Tongue (tissue), 1 donor: ENCODE measurements at regions not wholly inside any gene's neighbourhood (a gene's known extent, or its start where the extent isn't known, plus 50 kb on each side); places are given as distances from the start of the nearest gene placed in this dataset.
"Not testable (repeated sequence)": the region's sequence is repeated elsewhere in the genome, so short reads cannot be mapped to it uniquely, and the experiment has no call there.

ENCODE experiments used
- DNase-seq: peaks from one replicate; pipeline ENCODE4 v3.0.0-alpha.2; 2015

- DNase-seq, result not testable (repeated sequence)
Measured at GRCh38 chr5:21482983-21483650, 1370.0 kb downstream of the CDH12 start.

- not testable (repeated sequence) for DNase-seq
Measured at GRCh38 chr5:21482522-21482921, 1370.6 kb downstream of the CDH12 start.

DNA sequence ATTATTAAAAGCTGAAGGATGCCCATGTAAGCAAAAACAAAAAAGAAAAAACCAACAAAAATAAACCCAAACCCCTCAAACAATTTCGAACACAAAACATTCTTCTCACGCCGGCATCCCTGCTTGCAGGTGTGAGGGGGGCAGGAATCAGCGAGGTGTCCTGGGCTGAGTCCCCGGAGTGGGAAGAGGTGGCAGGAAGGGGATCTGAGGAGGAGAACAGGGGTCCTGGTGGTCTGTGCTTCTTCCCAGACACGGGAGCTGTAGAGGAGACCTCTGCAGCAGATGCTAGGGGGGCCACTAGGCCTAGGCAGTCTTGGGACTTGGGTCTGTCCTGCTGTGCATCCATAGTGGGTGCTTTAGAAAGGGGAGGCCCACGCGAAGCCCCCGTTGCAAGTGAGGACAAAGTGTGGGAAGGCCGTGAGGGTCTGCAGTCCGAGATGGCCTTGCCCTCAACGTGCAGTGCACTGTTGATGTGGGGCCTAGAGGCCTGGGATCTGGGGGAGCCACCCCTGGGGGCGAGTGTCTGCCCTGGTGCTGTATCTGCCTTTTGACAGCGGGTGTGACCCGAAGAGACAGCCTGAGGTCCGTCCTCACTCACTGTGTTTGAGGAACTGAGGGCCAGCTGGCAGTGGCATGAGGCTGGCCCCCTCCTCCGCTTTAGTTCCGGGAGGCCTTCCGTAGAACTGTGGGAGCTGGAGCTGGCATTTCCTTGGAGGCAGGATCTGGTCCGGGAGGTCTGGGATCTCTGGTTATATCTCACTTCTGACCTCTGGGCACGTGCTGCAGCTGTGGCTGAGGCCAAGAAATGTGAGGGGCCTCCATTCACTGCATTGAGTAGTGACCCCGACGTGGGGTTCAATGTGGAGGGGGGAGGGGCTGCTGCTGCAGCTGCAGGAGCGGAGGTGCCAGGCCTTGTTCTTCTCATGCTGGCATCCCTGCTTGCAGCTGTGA, 1371.5 kb downstream of the CDH12 start:
- not testable (repeated sequence) for DNase-seq

GRCh38 chr5:21480054-21480453, 1373.1 kb downstream of the CDH12 start:
- not testable (repeated sequence) for DNase-seq

DNA sequence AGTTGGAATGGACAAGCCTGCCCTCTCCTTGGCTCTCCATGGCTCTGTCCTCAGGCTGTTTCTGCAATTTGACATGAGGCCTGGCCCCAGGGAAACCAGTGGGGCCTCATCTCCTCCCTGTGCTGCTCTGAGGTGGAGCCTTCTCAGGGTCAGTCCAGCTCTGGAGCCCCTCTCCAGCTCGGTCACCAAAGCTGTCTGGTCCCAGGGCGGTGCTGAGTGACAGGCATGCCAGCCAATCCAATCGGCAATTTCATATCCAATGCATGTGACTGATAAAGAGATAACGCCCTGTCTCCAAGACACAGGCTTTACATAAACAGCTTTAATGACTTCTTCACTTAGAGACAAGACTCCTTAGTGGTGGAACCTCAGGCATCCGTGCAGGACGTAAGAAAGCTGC, 1379.2 kb downstream of the CDH12 start:
- not testable (repeated sequence) for DNase-seq

- not testable (repeated sequence) for DNase-seq
Measured at GRCh38 chr5:21473436-21473835, 1379.7 kb downstream of the CDH12 start.

DNA sequence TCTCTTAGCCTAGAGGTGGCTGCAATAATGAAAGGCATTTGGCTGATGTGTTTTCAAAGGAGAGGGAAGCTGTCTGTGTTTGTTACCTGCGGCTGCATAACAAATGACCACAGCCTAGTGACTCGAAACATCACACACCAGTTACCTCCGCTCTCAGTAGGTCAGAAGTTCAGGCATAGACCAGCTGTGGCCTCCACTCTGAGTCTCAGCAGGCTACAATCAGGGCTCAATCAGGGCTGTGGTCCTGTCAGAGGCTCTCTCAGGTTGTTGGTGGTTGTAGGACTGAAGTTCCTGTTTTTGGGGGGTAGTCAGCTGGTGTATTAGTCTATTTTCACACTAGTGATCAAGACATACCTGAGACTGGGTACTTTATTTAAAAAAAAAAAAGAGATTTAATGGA, 1381.5 kb downstream of the CDH12 start:
- not testable (repeated sequence) for DNase-seq

DNA sequence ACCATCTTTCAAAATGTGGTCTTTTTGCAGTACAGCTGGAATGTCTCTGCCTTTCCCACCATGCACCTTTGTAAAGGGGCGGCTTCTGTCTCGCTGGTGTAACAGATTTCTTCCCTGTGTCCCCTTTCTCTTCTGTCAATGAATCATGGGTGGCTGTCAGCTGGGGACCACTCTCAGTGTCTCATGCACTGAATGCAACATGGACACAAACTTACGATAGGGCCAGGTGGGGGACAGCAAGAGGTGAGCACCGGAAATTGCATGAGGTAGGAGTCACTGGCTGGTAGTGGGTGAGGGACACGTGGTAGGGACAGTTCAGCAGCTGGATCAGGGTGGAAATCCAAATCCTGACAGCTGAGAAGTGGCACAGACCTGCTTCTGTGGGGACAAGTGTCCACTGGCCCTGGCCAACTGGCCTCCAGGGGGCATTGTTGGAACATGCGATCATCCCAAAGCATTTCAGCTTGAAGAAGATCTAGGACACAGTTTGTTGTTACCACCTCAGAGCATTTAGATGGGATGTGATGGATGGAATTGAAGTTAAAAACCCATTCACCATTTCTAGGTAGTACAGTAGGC, 1383.5 kb downstream of the CDH12 start:
- DNase-seq, result peak; percentile 45

- not testable (repeated sequence) for DNase-seq
Measured at GRCh38 chr5:21467544-21467943, 1385.6 kb downstream of the CDH12 start.

DNA sequence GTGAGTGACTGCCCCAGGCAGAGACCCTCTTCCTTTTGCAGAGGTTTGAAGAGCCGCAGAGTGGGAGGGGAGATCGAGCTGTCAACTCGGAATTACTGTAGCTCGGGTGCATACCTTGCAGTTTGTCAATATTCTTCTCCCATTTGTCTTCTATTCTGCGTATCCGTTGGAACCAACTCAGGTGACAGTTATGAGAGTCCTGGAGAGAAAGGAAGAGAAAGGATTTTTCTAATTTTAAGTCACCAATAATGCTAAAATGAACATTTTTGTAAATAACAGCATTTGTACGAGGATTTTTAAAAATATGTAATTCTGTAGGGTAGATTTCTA, 1393.4 kb downstream of the CDH12 start:
- DNase-seq, result not testable (repeated sequence)

DNA sequence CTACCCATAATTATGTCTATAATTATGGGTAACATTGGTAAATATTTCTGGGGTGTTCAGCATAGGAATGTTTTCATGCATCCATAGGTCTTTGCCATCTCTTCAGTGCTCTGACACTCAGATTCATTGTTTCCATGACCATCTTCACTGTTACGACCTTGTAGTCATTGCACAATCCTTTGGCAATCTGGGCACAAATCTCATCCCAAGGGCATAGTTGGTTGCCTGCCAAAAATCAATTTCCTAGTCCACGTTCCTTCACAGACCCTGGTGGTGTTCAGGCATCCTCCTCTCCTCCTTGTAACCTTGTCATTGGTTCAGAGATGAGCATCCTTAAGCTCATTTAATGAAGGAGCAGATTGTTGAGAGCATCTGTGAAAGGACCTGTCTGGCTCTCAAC, 1400.7 kb downstream of the CDH12 start:
- DNase-seq, result no peak

DNA sequence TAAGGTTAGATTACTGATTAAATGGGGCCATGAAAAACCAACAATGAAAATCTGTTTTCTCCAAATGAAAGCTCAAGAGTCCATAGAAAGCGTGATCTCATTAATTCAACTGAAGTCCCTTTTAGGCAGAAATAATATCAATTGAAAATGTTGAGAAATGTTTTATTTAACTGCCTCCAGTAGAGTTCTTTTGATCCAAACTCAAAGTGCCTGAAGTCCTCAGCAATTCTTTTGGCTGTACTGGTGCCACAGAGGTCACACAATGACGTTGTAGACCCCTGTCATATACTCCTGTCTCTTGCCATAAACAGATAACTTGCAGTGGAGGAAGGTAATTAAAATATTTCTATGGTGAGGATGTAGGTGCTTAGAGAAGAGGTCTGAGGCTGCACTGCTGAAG, 1420.5 kb downstream of the CDH12 start:
- no peak for DNase-seq

GRCh38 chr5:21424907-21425306, 1428.2 kb downstream of the CDH12 start:
- no peak for DNase-seq

- no peak for DNase-seq
Measured at GRCh38 chr5:21419383-21419782, 1431.4 kb upstream of the CDH18 start.

- not testable (repeated sequence) for DNase-seq
Measured at GRCh38 chr5:21402089-21402488, 1414.1 kb upstream of the CDH18 start.

DNA sequence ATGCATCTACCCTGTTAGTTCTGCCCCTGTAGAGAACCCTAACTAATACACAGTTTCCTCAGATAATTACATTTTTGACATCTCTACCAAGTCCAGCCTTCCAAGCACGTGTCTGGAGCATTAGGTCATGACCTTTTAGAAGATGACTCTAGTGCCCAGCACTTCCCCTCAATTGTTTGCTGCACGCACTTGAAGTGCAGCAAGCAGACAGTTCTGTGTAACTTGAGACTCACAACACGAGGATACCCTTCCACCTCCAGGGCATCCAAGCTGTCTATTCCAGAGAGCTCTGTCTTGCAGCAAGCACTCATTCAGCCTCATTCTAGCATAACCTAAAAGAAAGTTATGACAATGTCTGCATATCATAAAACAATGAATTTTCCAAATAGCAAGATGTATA, 1410.5 kb upstream of the CDH18 start:
- no peak for DNase-seq

- DNase-seq, result no peak
Measured at GRCh38 chr5:21397693-21398092, 1409.7 kb upstream of the CDH18 start.

GRCh38 chr5:21391506-21391905, 1403.5 kb upstream of the CDH18 start:
- DNase-seq, result peak; percentile 10

- not testable (repeated sequence) for DNase-seq
Measured at GRCh38 chr5:21360754-21361153, 1372.8 kb upstream of the CDH18 start.

- DNase-seq, result not testable (repeated sequence)
Measured at GRCh38 chr5:21341948-21342261, 1353.9 kb upstream of the CDH18 start.

GRCh38 chr5:21341203-21341947, 1353.4 kb upstream of the CDH18 start:
- DNase-seq, result not testable (repeated sequence)

GRCh38 chr5:21340233-21340632, 1352.2 kb upstream of the CDH18 start:
- DNase-seq, result not testable (repeated sequence)

DNA sequence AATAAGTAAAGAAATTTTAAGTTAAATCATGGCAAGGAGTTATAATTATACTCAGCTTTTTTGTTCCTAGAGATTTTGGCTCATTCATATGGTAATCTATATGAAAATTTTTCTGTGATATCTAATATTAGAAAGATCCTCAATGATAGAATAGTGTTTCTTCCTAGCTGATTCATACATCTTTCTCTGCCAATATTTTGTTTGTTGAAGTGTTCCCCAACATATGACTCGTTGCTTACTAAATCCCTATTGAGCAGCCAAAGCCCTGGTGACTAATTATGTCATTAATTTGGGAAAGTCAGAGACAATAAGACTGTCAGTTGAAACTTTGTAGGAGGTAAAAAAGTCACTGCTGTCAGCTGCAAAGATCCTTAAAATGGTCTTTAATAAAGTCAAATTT, 1348.5 kb upstream of the CDH18 start:
- DNase-seq, result not testable (repeated sequence)
